NK-92 treated with Interleukin-12 subunit alpha and Interleukin-12 subunit beta, amount 100 ng/mL, for 24 hours (cell line): ENCODE measurements at regions not wholly inside any gene's neighbourhood (a gene's known extent, or its start where the extent isn't known, plus 50 kb on each side); places are given as distances from the start of the nearest gene placed in this dataset.

Source experiments
- DNase-seq: peaks from one replicate; lab custom pipeline; 2025; lab: John Stamatoyannopoulos, UW

GRCh38 chr2:120425014-120425413 lies 79.1 kb downstream of the INHBB start:
- no peak for DNase-seq

- DNase-seq, result no peak
These were observed 82.8 kb downstream of the INHBB start for GRCh38 chr2:120428748-120429147.

- DNase-seq, result no peak
These were observed 83.9 kb downstream of the INHBB start for GRCh38 chr2:120429586-120430500.

- DNase-seq, result no peak
These were observed 84.5 kb downstream of the INHBB start for GRCh38 chr2:120430501-120430830.

GRCh38 chr2:120430957-120431356 lies 85.0 kb downstream of the INHBB start:
- no peak for DNase-seq

GRCh38 chr2:120431386-120432292 lies 85.7 kb downstream of the INHBB start:
- DNase-seq, result no peak

GRCh38 chr2:120432293-120432975 lies 86.5 kb downstream of the INHBB start:
- DNase-seq, result no peak

GRCh38 chr2:120432976-120433815 lies 87.3 kb downstream of the INHBB start:
- DNase-seq, result no peak

GRCh38 chr2:120433816-120434290 lies 87.9 kb downstream of the INHBB start:
- no peak for DNase-seq

GRCh38 chr2:120434492-120435308 lies 88.8 kb downstream of the INHBB start:
- no peak for DNase-seq

- DNase-seq, result no peak
These were observed 89.9 kb downstream of the INHBB start for GRCh38 chr2:120435671-120436459.

GRCh38 chr2:120436460-120436739 lies 90.5 kb downstream of the INHBB start:
- DNase-seq, result no peak

- no peak for DNase-seq
These were observed 91.1 kb downstream of the INHBB start for GRCh38 chr2:120436885-120437603.

- DNase-seq, result no peak
These were observed 91.7 kb downstream of the INHBB start for GRCh38 chr2:120437604-120438000.

- DNase-seq, result no peak
These were observed 92.5 kb downstream of the INHBB start for GRCh38 chr2:120438301-120439066.

- DNase-seq, result no peak
These were observed 93.1 kb downstream of the INHBB start for GRCh38 chr2:120439067-120439368.

GRCh38 chr2:120439637-120440384 lies 93.9 kb downstream of the INHBB start:
- DNase-seq, result no peak
